ENCODE measurements at regions not wholly inside any gene's neighbourhood (a gene's known extent, or its start where the extent isn't known, plus 50 kb on each side); places are given as distances from the start of the nearest gene placed in this dataset.
"Not testable (repeated sequence)": the region's sequence is repeated elsewhere in the genome, so short reads cannot be mapped to it uniquely, and the experiment has no call there.

- DNase-seq = no peak
Measured at GRCh38 chr7:77484785-77485184, 52.3 kb upstream of the PTPN12 start.

- DNase-seq = peak; percentile 49
Measured at GRCh38 chr7:77482015-77482414, 55.1 kb upstream of the PTPN12 start.

GRCh38 chr7:77481615-77482014 lies 55.5 kb upstream of the PTPN12 start:
- DNase-seq = no peak

- DNase-seq = not testable (repeated sequence)
Measured at GRCh38 chr7:77480102-77480627, 56.9 kb upstream of the PTPN12 start.

GRCh38 chr7:77479536-77480088 lies 57.5 kb upstream of the PTPN12 start:
- no peak for DNase-seq

GRCh38 chr7:77476871-77477270 lies 60.2 kb upstream of the PTPN12 start:
- DNase-seq = no peak

GRCh38 chr7:77475181-77475580 lies 59.0 kb upstream of the GSAP start:
- no peak for DNase-seq

GRCh38 chr7:77474756-77475155 lies 58.6 kb upstream of the GSAP start:
- DNase-seq = no peak

- no peak for DNase-seq
Measured at GRCh38 chr7:77473229-77474005, 57.3 kb upstream of the GSAP start.

GRCh38 chr7:77469927-77470326 lies 53.8 kb upstream of the GSAP start:
- no peak for DNase-seq

- DNase-seq = no peak
Measured at GRCh38 chr7:77467408-77467807, 51.3 kb upstream of the GSAP start.

- no peak for DNase-seq
Measured at GRCh38 chr7:77466450-77466849, 50.3 kb upstream of the GSAP start.

Measured in kidney glomerular epithelial cell (primary cell).